HCT116 (cell line): ENCODE measurements at regions not wholly inside any gene's neighbourhood (a gene's known extent, or its start where the extent isn't known, plus 50 kb on each side); places are given as distances from the start of the nearest gene placed in this dataset.

ENCODE experiments used
- ATAC-seq: fragments of 200-7000 bp; cut with Tn5 transposase; 2 replicates; pipeline ENCODE4 v1.9.1; 2020; ENCODE audit warnings: mild to moderate bottlenecking, moderate library complexity
- BruUV-seq: library from RNA; stranded (reverse); fragments of 400-500 nt; replicated peaks from 2 replicates; lab custom pipeline; 2021; lab: Mats Ljungman, UMichigan
- CTCF ChIA-PET: fragments of 300-600 bp; sonication (Branson Sonifier 250); formaldehyde crosslinking; loops from one replicate; lab custom pipeline; 2021; ENCODE audit warnings: antibody characterized with exemption; lab: Charles Lee
- POLR2A ChIA-PET: fragments of 300-600, 350-600 bp; sonication (Branson Sonifier 250); formaldehyde crosslinking; loops from one replicate; lab custom pipeline; 2021; ENCODE audit warnings: antibody characterized with exemption; lab: Charles Lee
- RAD21 ChIA-PET, 2 experiments: fragments of 300-600 bp; sonication (Branson Sonifier 250); formaldehyde crosslinking; loops; one replicate each; lab custom pipeline; 2023; ENCODE audit warnings: low total read pairs in 2 of 2; ENCODE audit not compliant: uncharacterized antibody in 2 of 2, unreplicated experiment in 2 of 2, low non-redundant PET in 1 of 2; lab: Charles Lee
- DNase-seq: peaks from one replicate; pipeline ENCODE4 v3.0.0-alpha.2; 2010; ENCODE audit warnings: low read depth, low spot score
- H2AFZ ChIP-seq: fragments of 200-600 bp; shearing (Covaris generic), sonication (generic); 2 replicates; pipeline ENCODE4 v1.6.1; 2017; ENCODE audit warnings: low read depth, mixed run types, mixed read lengths, antibody characterized with exemption, low read length; ENCODE audit not compliant: poor library complexity, severe bottlenecking
- H3K27ac ChIP-seq: 2 replicates; pipeline ENCODE4 v1.5.1; 2012; ENCODE audit warnings: low read depth, low read length
- H3K27me3 ChIP-seq: fragments of 200-600 bp; sonication (generic); 2 replicates; pipeline ENCODE4 v1.6.1; 2016; ENCODE audit warnings: mixed run types, low read length, mixed read lengths; ENCODE audit not compliant: insufficient read depth
- H3K36me3 ChIP-seq, 2 experiments: fragments of 200-500 bp in 1 of 2; fragments of 200-600 bp in 1 of 2; sonication (Bioruptor generic) in 1 of 2; sonication (generic) in 1 of 2; 2 replicates each; pipeline versions ENCODE4 v1.5.1 to v1.6.1; 2014 to 2016; ENCODE audit warnings: low read length in 2 of 2, inconsistent platforms in 1 of 2, mixed read lengths in 1 of 2, mixed run types in 1 of 2; ENCODE audit not compliant: insufficient read depth in 2 of 2, control insufficient read depth in 1 of 2
- H3K4me1 ChIP-seq, 2 experiments: fragments of 200-600 bp in 1 of 2; sonication (generic) in 1 of 2; 2 replicates each; pipeline versions ENCODE4 v1.5.1 to v1.6.1; 2012 to 2017; ENCODE audit warnings: low read length in 2 of 2, inconsistent platforms in 1 of 2, mild to moderate bottlenecking in 1 of 2, mixed read lengths in 1 of 2, mixed run types in 1 of 2, moderate library complexity in 1 of 2; ENCODE audit not compliant: insufficient read depth in 2 of 2, control insufficient read depth in 1 of 2
- H3K4me2 ChIP-seq: fragments of 200-600 bp; sonication (generic); 2 replicates; pipeline ENCODE4 v1.6.1; 2017; ENCODE audit warnings: mixed run types, low read length, mixed read lengths
- H3K4me3 ChIP-seq, 2 experiments: fragments of 200-600 bp in 1 of 2; sonication (generic) in 1 of 2; replicated peaks in 1 of 2; 2 replicates each; pipeline ENCODE4 v1.5.1; 2011 to 2016; ENCODE audit warnings: low read length in 2 of 2, control low read depth in 1 of 2, low read depth in 1 of 2, mild to moderate bottlenecking in 1 of 2, mixed read lengths in 1 of 2, mixed run types in 1 of 2
- H3K79me2 ChIP-seq: fragments of 200-600 bp; sonication (generic); 2 replicates; pipeline ENCODE4 v1.6.1; 2017; ENCODE audit warnings: mild to moderate bottlenecking, mixed run types, low read length, moderate library complexity, mixed read lengths; ENCODE audit not compliant: insufficient read depth
- H3K9ac ChIP-seq: fragments of 200-600 bp; sonication (generic); 2 replicates; pipeline ENCODE4 v1.6.1; 2016; ENCODE audit warnings: low read length, mixed read lengths
- H3K9me2 ChIP-seq: fragments of 200-600 bp; sonication (generic), shearing (Covaris generic); 2 replicates; pipeline ENCODE4 v1.6.1; 2017; ENCODE audit warnings: mixed run types, mild to moderate bottlenecking, moderate library complexity; ENCODE audit not compliant: insufficient read depth
- H3K9me3 ChIP-seq, 2 experiments: fragments of 200-500 bp in 1 of 2; fragments of 200-600 bp in 1 of 2; sonication (Bioruptor generic) in 1 of 2; sonication (generic) in 1 of 2; 2 replicates each; pipeline ENCODE4 v1.6.1; 2014 to 2017; ENCODE audit warnings: low read length in 2 of 2, mixed read lengths in 2 of 2, inconsistent platforms in 1 of 2, low read depth in 1 of 2, mild to moderate bottlenecking in 1 of 2, mixed run types in 1 of 2, moderate library complexity in 1 of 2; ENCODE audit not compliant: control insufficient read depth in 1 of 2, insufficient read depth in 1 of 2
- H4K20me1 ChIP-seq: fragments of 200-600 bp; sonication (generic), shearing (Covaris generic); 2 replicates; pipeline ENCODE4 v1.6.1; 2017; ENCODE audit warnings: mixed run types, mild to moderate bottlenecking, moderate library complexity; ENCODE audit not compliant: insufficient read depth
- EGR1 ChIP-seq: IDR thresholded peaks from 2 replicates; pipeline ENCODE4 v1.6.1; 2012; ENCODE audit warnings: low read depth
- ELF1 ChIP-seq: IDR thresholded peaks from 2 replicates; pipeline ENCODE4 v1.6.1; 2012; ENCODE audit warnings: low read depth, borderline replicate concordance
- EZH2phosphoT487 ChIP-seq: fragments of 200-600 bp; IDR thresholded peaks from 2 replicates; pipeline ENCODE4 v1.6.1; 2018; ENCODE audit warnings: antibody characterized with exemption, borderline replicate concordance
- FOSL1 ChIP-seq: IDR thresholded peaks from 2 replicates; pipeline ENCODE4 v1.6.1; 2012; ENCODE audit warnings: low read depth
- JUND ChIP-seq: IDR thresholded peaks from 2 replicates; pipeline ENCODE4 v1.6.1; 2012
- MAX ChIP-seq: IDR thresholded peaks from 2 replicates; pipeline ENCODE4 v1.6.1; 2012
- POLR2A ChIP-seq: IDR thresholded peaks from 2 replicates; pipeline ENCODE4 v1.7.0; 2011; ENCODE audit warnings: borderline replicate concordance; ENCODE audit not compliant: insufficient read depth, insufficient read length; ENCODE audit errors: extremely low read depth
- POLR2AphosphoS5 ChIP-seq: IDR thresholded peaks from 2 replicates; pipeline ENCODE4 v1.6.1; 2011; ENCODE audit warnings: mild to moderate bottlenecking, low read depth, low read length, moderate library complexity
- RAD21 ChIP-seq: IDR thresholded peaks from 2 replicates; pipeline ENCODE4 v1.6.1; 2012; ENCODE audit warnings: low read depth, mild to moderate bottlenecking
- SIN3A ChIP-seq: IDR thresholded peaks from 2 replicates; pipeline ENCODE4 v1.6.1; 2012; ENCODE audit warnings: low read depth
- SP1 ChIP-seq: IDR thresholded peaks from 2 replicates; pipeline ENCODE4 v1.6.1; 2012; ENCODE audit warnings: low read depth
- SRF ChIP-seq: IDR thresholded peaks from 2 replicates; pipeline ENCODE4 v1.6.1; 2012; ENCODE audit warnings: low read depth
- ZFX ChIP-seq: fragments of 450-650 bp; IDR thresholded peaks from 2 replicates; pipeline ENCODE4 v1.6.1; 2017
- intact Hi-C: fragments of 100-400 bp; cut with micrococcal nuclease; formaldehyde crosslinking; loops from 2 replicates; pipeline ENCODE4 v1.10.0; 2022
- TF ChIP-seq, protein P1 (sequence below): IDR thresholded peaks from 2 replicates; pipeline ENCODE4 v1.6.1; 2011; ENCODE audit warnings: mild to moderate bottlenecking, low read length, moderate library complexity; ENCODE audit not compliant: insufficient replicate concordance; ENCODE audit errors: extremely low read depth

GRCh38 chr14:76271041-76271755, 104.7 kb upstream of the ESRRB start:
- no TSS peak for BruUV-seq
- Histone ChIP-seq H3K27ac (no peak overlapping the region), H3K9ac (no peak overlapping the region), H3K79me2 (no peaks in the 10 kb centered on the region), H3K9me2 (no peaks in the 10 kb centered on the region), H3K36me3 (no peaks in the 10 kb centered on the region), H2AFZ (no peak overlapping the region), H3K9me3 (no peaks in the 10 kb centered on the region), H3K4me2 (no peak overlapping the region), H3K4me1 (no peaks in the 10 kb centered on the region)
- ChIA-PET CTCF (no interaction called here), POLR2A (no interaction called here), RAD21 (no interaction called here)
- DNase-seq = no peak
- intact Hi-C loops = no loop called here
- TF ChIP-seq, protein P1, sequence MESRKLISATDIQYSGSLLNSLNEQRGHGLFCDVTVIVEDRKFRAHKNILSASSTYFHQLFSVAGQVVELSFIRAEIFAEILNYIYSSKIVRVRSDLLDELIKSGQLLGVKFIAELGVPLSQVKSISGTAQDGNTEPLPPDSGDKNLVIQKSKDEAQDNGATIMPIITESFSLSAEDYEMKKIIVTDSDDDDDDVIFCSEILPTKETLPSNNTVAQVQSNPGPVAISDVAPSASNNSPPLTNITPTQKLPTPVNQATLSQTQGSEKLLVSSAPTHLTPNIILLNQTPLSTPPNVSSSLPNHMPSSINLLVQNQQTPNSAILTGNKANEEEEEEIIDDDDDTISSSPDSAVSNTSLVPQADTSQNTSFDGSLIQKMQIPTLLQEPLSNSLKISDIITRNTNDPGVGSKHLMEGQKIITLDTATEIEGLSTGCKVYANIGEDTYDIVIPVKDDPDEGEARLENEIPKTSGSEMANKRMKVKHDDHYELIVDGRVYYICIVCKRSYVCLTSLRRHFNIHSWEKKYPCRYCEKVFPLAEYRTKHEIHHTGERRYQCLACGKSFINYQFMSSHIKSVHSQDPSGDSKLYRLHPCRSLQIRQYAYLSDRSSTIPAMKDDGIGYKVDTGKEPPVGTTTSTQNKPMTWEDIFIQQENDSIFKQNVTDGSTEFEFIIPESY = no peak
- TF ChIP-seq EZH2phosphoT487 = no peak
- TF ChIP-seq SIN3A = no peak
- TF ChIP-seq SP1 = no peak
- TF ChIP-seq, all 23 proteins: peak for 0
- Histone ChIP-seq H3K27me3 (peaks cover 13% of the 10 kb centered on the region; the same call in 1 of the 2 replicates), H3K4me3 (no peak overlapping the region), H4K20me1 (no peaks in the 10 kb centered on the region)
- ATAC-seq = no peak

GRCh38 chr14:76272349-76272748, 103.6 kb upstream of the ESRRB start:
- DNase-seq (no peak), ATAC-seq (no peak)
- no peak overlapping the region for H3K4me3 ChIP-seq
- H3K36me3 ChIP-seq = no peaks in the 10 kb centered on the region
- ChIA-PET POLR2A (no interaction called here), CTCF (no interaction called here), RAD21 (no interaction called here)
- no peak overlapping the region for H2AFZ ChIP-seq
- no peak overlapping the region for H3K4me2 ChIP-seq
- H3K79me2 ChIP-seq = no peaks in the 10 kb centered on the region
- H3K4me1 ChIP-seq = no peaks in the 10 kb centered on the region
- H3K9me2 ChIP-seq = no peaks in the 10 kb centered on the region
- H3K9ac ChIP-seq = no peak overlapping the region
- TF ChIP-seq, protein P1 = no peak
- TF ChIP-seq ELF1 (no peak), POLR2AphosphoS5 (no peak), RAD21 (no peak), SP1 (no peak), EZH2phosphoT487 (no peak), MAX (no peak), JUND (no peak), ZFX (no peak), FOSL1 (no peak), SRF (no peak), POLR2A (no peak), EGR1 (no peak)
- no TSS peak for BruUV-seq
- H3K27ac ChIP-seq = no peak overlapping the region
- H4K20me1 ChIP-seq = no peaks in the 10 kb centered on the region
- H3K9me3 ChIP-seq = no peaks in the 10 kb centered on the region
- H3K27me3 ChIP-seq = peaks cover 13% of the 10 kb centered on the region; the same call in 1 of the 2 replicates
- intact Hi-C loops = no loop called here
